ENCODE measurements at regions not wholly inside any gene's neighbourhood (a gene's known extent, or its start where the extent isn't known, plus 50 kb on each side); places are given as distances from the start of the nearest gene placed in this dataset.

- Histone ChIP-seq H3K27me3 (replicated peaks; ENCODE audit: control insufficient read depth, insufficient read depth, low read length) (no peaks in the 10 kb centered on the region; the same call in none of the 2 replicates), H3K36me3 (ENCODE audit: control insufficient read depth, insufficient read depth, low read length) (no peaks in the 10 kb centered on the region), H3K4me3 (replicated peaks; ENCODE audit: low read depth, low read length) (no peak overlapping the region)
- no peak for DNase-seq (ENCODE audit: extremely low read depth, insufficient read length)
- no peak for TF ChIP-seq CTCF (IDR thresholded peaks at IDR 0.05; ENCODE audit: insufficient read depth, low read length, poor library complexity, severe bottlenecking)
Observed at GRCh38 chr2:240203031-240203787, 62.8 kb upstream of the OTOS start.

- no peak for TF ChIP-seq CTCF (IDR thresholded peaks at IDR 0.05; ENCODE audit: insufficient read depth, low read length, poor library complexity, severe bottlenecking)
- Histone ChIP-seq H3K4me3 (replicated peaks; ENCODE audit: low read depth, low read length) (no peak overlapping the region), H3K27me3 (replicated peaks; ENCODE audit: control insufficient read depth, insufficient read depth, low read length) (no peaks in the 10 kb centered on the region; the same call in none of the 2 replicates), H3K36me3 (ENCODE audit: control insufficient read depth, insufficient read depth, low read length) (no peaks in the 10 kb centered on the region)
- no peak for DNase-seq (ENCODE audit: extremely low read depth, insufficient read length)
Observed at GRCh38 chr2:240203788-240204270, 63.4 kb upstream of the OTOS start.

GRCh38 chr2:240204431-240205276 lies 64.2 kb upstream of the OTOS start:
- no peaks in the 10 kb centered on the region for H3K36me3 ChIP-seq (ENCODE audit: control insufficient read depth, insufficient read depth, low read length)
- H3K4me3 ChIP-seq (replicated peaks; ENCODE audit: low read depth, low read length): no peak overlapping the region
- no peak for TF ChIP-seq CTCF (IDR thresholded peaks at IDR 0.05; ENCODE audit: insufficient read depth, low read length, poor library complexity, severe bottlenecking)
- H3K27me3 ChIP-seq (replicated peaks; ENCODE audit: control insufficient read depth, insufficient read depth, low read length): no peaks in the 10 kb centered on the region; the same call in none of the 2 replicates
- no peak for DNase-seq (ENCODE audit: extremely low read depth, insufficient read length)

GRCh38 chr2:240205348-240205747 lies 64.9 kb upstream of the OTOS start:
- no peak for DNase-seq (ENCODE audit: extremely low read depth, insufficient read length)
- TF ChIP-seq CTCF (IDR thresholded peaks at IDR 0.05; ENCODE audit: insufficient read depth, low read length, poor library complexity, severe bottlenecking): no peak
- Histone ChIP-seq H3K27me3 (replicated peaks; ENCODE audit: control insufficient read depth, insufficient read depth, low read length) (no peaks in the 10 kb centered on the region; the same call in none of the 2 replicates), H3K36me3 (ENCODE audit: control insufficient read depth, insufficient read depth, low read length) (no peaks in the 10 kb centered on the region), H3K4me3 (replicated peaks; ENCODE audit: low read depth, low read length) (no peak overlapping the region)

- TF ChIP-seq CTCF (IDR thresholded peaks at IDR 0.05; ENCODE audit: insufficient read depth, low read length, poor library complexity, severe bottlenecking): no peak
- no peaks in the 10 kb centered on the region for H3K36me3 ChIP-seq (ENCODE audit: control insufficient read depth, insufficient read depth, low read length)
- no peaks in the 10 kb centered on the region; the same call in none of the 2 replicates for H3K27me3 ChIP-seq (replicated peaks; ENCODE audit: control insufficient read depth, insufficient read depth, low read length)
- no peak for DNase-seq (ENCODE audit: extremely low read depth, insufficient read length)
- H3K4me3 ChIP-seq (replicated peaks; ENCODE audit: low read depth, low read length): no peak overlapping the region
Observed at GRCh38 chr2:240205772-240206171, 65.3 kb upstream of the OTOS start.

Measured in GM06990 (cell line).